ENCODE measurements at regions not wholly inside any gene's neighbourhood (a gene's known extent, or its start where the extent isn't known, plus 50 kb on each side); places are given as distances from the start of the nearest gene placed in this dataset.

DNA sequence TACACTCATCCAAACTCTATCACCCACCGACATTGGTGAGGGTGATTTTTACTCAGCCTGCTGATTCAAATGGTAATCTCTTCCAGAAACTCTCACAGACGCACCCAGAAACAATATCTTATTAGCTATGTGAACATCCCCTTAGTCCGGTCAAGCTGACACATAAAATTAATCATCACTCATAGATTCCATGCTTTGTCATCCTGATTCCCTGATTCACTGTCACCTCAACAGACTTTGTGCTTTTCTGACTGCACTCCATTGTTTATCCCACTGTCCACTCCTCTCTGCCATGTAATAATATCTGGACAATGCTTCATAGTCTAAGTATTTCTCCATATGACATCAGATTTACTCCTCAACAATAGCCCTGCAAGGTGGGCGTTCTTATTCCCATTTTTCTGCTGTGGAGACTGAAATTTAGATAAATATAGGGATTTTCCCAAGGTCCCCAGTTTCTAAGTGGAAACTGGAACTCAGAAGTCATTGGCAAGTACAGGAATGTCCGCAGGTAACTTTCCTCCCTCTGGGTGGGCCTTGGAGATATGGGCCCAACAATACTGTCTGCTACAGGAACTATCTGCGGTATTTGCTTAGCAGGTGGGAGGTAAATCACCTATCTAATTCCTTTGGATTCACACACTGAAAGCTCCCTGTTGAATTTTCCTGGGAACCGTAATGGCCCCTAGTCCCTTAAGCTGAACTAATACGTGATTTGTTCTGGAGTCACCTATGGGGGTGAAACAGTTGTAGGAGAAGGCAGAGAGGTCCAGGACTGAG lies 228.6 kb upstream of the BCOR start:
- in situ Hi-C loops (cut with HindIII; ENCODE audit: low sequenced_read_pairs) = no loop called here

DNA sequence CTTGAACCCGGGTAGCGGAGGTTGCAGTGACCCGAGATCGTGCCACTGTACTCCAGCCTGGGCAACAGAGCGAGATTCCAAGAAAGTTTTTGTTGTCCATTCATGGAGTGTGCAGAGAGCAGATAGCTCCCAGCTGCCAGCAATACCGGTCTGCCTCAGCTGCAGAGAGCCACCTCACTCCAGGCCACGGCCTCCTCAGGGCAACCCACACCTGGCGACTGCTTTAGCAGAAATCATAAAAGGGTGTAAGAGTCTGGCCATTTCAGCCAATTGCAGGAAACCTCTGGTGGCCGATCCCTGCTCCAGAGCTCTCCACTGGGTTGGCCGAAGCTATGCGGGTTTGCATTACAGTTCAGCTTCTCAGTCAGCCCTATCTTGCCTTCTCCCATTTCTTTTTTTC lies 227.4 kb upstream of the BCOR start:
- in situ Hi-C loops (cut with HindIII; ENCODE audit: low sequenced_read_pairs) = no loop called here

DNA sequence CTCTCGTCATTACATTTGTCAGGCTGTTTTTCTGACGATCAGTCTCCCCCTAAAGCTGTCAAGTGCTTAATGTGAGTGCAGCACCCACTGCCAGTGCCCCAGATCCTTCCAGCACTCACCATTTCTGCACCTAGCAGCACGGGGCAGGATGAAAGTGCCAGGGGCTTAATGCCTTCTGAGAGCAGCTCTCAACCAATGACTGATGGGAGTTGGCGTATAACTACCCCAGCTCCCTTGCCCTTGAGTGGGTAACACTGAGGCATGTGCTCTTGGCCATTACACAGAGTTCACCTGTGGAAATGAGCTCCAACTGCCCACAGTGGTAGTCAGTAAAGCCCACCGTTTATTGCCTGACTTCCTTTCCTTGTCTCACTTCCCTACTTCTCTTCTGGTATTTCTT lies 226.2 kb upstream of the BCOR start:
- in situ Hi-C loops (cut with HindIII; ENCODE audit: low sequenced_read_pairs) = no loop called here

DNA sequence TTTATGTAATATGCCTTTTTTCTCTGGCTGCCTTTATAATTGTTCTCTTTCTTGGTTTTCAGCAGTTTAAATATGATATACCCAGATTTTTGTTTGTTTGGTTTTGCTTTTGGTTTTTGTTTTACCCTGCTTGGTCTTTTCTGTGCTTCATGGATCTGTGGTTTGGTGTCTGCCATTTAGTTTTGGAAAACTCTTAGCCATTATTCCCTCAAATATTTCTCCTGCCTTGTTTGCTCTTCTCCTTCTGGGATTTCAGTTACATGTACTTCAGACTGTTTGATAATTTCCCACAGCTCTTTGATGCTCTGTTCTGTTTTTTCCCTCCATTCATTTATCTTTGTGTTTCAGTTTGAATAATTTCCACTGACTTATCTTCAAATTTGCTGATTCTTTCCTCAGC lies 223.1 kb upstream of the BCOR start:
- in situ Hi-C loops (cut with HindIII; ENCODE audit: low sequenced_read_pairs) = no loop called here

DNA sequence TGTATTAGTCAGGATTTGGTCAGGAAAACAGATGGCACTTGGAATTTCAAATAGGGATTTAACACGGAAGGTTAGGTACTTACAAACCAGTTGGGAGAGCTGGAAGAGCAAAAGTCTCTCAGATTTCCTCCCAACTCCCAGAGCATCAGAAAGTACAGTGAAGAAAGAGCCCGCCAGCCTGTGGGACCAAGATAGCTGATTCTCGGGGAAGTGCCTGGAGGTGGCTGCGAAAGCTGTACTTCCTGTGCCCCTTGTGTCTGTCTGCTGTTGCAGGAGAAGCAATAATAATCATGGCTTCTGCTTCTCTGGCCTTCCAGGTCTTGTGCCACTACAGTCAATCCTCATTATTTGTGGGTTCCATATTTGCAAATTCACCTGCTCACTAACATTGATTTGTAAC lies 221.0 kb upstream of the BCOR start:
- in situ Hi-C loops (cut with HindIII; ENCODE audit: low sequenced_read_pairs) = no loop called here

DNA sequence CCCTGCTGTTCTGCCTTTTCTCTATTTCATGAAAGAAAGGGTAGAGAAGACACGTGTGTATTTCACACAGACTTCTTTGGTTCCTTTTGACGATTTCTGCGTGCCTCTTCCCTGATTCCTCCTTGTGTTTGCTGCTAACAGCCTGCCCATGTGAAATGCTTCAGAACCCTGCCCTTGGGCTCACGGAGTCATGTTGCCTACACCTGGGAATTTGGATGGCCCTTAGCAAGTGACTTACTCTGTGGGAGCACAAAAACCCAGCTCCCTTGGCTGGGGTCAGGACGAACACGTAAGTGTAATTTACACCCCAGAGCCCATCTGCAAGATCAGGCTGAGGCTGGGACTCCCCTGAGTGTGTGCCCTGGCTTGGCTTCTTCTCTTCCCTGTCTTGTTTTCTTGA lies 220.3 kb upstream of the BCOR start:
- in situ Hi-C loops (cut with HindIII; ENCODE audit: low sequenced_read_pairs) = no loop called here

DNA sequence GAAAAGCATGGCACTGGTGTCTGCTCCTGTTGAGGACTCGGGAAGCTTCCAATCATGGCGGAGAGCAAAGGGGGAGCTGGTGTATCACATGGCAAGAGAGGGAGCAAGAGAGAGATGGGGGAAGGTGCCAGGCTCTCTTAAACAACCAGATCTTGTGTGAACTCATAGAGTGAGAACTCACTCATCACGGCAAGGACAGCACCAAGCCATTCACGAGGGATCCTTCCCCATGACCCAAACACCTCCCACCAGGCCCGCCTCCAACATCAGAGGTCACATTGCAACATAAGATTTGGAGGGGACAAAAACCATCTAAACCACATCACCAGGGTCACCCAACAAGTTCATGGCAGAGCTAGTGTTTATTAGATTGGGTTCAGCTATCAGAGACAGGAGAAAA lies 218.7 kb upstream of the BCOR start:
- in situ Hi-C loops (cut with HindIII; ENCODE audit: low sequenced_read_pairs) = no loop called here

DNA sequence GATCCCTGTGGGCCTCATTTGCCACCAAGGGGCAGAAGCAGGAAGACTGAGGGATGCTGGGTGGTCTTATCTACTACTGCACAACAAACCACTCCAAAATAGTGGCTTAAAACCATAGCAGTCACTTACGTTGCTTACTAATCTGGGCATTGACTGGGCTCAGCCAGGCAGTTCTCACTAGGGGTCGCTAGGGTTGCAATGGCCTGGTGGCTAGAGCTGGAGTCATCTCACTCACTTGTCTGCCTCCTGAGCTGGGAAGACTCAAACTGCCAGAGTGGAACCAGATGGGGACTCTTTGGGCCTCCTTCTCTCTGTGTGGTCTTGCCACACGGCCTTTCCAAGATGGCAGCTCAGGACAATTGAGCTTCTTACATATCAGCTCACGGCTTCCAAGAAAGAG lies 216.3 kb upstream of the BCOR start:
- in situ Hi-C loops (cut with HindIII; ENCODE audit: low sequenced_read_pairs) = no loop called here

DNA sequence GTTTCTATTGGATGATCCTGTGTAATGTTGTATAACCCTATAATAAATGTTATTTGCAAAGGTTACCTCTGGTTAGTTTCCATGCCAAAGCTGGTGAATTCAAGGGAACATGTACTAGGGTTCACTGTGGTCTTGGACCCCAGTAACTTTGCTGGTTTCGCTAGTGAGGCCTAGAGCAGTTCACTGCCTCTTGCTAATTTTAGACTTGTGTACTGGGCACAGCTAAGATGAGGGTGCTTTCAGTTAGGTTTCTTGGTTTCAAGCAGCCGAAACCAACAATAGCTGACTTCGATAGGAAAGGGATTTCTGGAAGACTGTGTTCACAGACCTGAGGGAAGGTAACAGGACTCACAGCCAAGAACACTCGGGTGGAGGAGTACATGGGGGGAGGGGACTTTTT lies 215.5 kb upstream of the BCOR start:
- in situ Hi-C loops (cut with HindIII; ENCODE audit: low sequenced_read_pairs) = no loop called here

DNA sequence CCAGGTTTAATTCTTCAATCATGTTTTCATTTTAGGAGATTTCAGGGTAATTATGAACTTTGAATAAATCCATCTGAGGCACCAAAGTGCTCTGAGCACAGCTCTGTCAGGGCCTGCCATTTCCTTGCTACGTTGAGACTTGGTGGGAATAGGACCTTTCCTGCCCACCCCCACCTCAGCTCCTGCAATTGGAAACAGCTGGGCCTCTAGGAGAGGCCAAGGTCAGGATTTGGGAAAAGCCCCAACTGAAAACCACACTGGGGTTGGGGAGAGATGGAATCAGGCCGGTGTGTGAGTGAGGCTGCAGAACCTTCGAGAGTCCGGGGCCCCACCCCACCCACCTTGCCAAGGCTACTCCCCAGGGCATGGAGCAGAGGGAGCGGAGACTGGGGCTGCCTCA lies 212.7 kb upstream of the BCOR start:
- in situ Hi-C loops (cut with HindIII; ENCODE audit: low sequenced_read_pairs) = no loop called here

DNA sequence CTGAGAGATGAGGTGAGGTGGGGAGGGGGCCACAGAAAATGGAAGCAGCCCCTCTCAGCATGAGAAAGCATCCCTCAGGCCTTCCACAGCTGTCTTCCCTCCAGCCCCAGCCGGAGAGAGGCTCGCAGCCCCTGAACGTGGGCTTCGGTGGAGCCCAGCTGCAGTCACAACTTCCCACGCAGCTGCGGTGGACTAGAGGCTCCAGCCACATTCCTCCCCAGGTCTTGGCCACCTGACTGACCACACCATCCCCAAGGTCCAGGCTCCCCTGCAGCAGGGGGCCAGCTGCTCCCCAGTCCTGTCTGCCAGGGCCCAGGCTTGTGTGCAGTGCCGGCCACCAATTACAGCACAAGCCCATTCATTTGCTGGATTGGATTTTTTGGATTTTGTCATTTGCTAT lies 212.3 kb upstream of the BCOR start:
- in situ Hi-C loops (cut with HindIII; ENCODE audit: low sequenced_read_pairs) = no loop called here

DNA sequence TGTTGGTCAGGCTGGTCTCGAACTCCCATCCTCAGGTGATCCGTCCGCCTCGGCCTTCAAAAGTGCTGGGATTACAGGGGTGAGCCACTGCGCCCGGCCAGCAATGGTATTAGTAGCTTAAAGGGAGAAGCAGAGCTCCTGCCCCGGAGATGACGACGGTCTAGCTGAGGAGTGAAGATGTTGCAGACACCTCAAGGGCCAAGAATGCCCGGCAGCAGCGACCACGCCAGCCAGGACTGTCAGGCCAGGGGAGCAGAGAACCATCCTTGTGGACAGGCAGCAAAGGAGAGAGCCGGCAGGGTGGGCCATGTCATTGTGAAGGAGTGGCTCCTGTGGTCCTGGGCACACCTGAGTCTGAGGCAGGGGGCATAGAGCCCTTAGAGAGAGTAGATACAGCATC lies 210.1 kb upstream of the BCOR start:
- in situ Hi-C loops (cut with HindIII; ENCODE audit: low sequenced_read_pairs) = no loop called here

DNA sequence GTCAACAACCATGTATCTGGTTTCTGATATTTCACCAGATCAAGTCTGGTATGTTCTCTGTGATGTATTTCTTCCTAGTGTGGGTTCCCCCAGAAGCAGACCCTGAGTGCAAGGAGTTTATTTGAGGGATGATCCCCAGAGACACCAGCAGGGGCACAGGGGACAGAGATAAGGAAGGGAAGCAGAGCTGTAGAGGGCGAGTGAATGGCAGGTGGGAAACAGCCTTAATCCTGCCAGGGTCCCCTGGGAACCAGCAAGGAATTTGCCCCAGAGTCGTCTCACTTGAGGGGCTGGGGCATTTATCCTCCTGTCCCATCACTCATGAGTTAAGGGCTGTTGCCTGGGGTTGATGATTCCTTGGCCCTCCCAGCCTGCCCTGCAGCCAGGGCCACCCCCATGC lies 206.4 kb upstream of the BCOR start:
- in situ Hi-C loops (cut with HindIII; ENCODE audit: low sequenced_read_pairs) = no loop called here

DNA sequence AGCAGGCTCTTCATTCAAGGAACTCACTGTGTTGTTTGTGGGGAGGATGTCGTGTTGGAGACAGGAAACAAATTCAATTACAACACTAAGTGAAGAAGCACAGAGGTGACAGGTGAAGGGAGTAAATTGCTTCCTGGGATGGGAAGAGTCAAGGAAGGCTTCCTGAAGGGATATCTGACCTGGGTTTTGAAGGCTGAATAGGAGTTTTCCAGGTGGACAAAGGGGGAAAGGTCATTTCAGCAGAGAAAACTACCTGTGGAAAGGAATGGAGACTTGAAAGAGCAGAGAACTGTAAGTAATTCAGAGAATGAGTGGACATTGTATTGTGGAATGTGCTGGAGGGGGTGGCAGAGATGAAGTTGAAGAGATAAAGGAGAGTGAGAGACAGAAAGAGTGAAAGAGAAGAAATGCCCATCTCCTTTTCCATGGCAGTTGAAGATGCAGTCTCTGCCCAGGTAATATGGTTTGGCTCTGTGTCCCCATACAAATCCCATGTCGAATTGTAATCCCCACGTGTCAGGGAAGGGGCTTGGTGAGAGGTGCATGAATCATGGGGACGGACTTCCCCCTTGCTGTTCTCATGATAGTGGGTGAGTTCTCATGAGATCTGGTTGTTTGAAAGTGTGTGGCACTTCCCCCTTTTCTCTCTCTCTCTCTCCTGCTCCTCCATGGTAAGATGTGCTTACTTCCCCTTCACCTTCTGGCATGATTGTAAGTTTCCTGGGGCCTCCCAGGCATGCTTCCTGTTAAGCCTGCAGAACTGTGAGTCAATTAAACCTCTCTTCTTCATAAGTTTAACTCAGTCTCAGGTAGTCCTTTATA lies 205.7 kb upstream of the BCOR start:
- in situ Hi-C loops (cut with HindIII; ENCODE audit: low sequenced_read_pairs) = no loop called here

DNA sequence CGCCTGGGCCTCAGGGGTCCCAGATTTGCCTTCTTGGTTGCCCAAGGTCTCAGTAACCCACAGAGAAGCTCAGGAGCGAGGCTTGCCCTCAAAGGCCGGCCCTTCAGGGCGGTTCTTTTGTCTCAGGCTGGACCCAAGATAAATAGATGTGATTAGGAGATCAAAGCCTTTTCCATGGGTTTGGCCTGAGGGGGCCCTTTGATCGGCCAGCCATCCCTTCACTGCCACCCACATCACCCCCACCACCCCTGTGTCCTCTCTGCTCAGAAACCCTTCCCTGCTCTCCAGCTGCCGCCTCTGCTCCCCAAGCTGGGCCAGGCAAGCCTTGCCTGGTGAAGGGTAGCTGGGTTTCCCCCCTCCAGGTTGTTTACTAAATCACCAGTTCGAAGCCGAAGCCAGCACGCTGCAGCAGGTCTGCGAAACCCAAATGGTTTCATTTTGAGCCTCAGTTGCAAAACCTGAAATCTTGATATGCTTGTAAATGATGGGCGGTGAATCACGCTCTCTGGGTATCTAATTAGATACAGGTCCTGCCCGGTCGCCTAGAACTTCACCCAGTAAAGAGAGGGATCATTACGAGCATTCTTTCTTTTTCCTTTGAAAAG lies 202.6 kb upstream of the BCOR start:
- in situ Hi-C loops (cut with HindIII; ENCODE audit: low sequenced_read_pairs) = no loop called here

DNA sequence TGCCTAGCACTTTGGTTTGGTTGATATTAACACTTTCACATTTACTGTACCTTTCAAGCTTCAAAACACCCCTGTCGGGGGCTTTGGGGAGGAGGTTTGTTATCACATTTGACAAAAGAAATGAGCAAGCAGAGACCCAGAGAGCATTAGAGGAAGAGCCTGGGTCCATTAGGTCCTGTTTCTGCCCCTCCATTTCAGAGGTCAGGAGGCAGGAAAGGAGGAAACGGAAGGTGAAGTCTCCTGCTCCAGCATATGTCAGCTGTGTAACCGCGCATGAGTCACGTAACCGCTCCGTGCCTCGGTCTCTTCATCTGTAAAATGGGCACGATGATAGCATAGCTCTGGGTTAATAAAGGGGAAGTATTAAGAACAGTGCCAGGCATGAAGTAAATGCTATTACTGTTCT lies 201.9 kb upstream of the BCOR start:
- in situ Hi-C loops (cut with HindIII; ENCODE audit: low sequenced_read_pairs) = loop anchor here (5.0 kb wide), 2 partner anchors 97 to 103 kb away; no protein-coding TSS in a partner anchor

DNA sequence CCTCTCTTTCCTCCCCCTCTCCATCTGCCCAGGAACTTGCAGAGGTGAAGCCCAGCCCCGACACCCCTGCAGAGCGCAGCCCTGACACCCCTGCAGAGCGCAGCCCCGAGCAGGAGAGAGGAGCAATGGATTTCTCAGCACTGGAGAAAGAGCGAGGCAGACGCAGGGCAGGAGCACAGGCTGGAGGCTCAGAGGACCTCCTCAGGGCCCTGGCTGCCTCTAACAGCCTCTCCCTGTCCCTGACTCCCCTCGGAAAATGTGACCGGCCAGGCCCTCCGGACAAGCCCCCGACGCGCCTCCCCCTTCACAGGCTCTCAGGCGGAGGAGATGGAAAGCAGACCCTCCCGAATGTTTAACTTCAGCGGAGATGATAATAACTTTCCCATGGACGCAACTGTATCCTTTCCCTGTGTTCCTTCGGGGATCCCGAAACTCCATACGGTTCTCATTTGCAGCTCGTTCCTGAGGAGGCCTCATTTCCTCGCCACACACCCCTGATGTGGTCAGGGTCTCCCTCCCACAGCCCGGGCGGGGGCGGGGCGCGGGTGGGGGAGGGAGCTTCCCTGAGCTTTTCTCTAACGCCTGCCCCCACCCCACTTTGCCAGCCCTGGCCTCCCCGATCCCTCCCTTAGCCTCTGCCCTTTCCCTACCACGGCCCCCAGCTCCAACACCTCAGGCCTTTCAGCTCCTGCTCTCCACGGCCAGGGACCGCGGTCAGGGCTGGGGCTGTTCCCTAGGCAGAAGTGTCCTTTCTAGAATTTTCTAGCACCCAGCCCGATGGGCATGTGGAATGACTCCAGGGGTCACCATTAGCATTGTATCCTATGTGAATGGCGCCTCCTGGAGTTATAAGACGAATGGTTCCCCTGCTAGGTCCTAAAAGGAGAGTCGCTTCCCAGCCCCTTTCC lies 201.1 kb upstream of the BCOR start:
- in situ Hi-C loops (cut with HindIII; ENCODE audit: low sequenced_read_pairs) = loop anchor here (5.0 kb wide), 2 partner anchors 97 to 103 kb away; no protein-coding TSS in a partner anchor

DNA sequence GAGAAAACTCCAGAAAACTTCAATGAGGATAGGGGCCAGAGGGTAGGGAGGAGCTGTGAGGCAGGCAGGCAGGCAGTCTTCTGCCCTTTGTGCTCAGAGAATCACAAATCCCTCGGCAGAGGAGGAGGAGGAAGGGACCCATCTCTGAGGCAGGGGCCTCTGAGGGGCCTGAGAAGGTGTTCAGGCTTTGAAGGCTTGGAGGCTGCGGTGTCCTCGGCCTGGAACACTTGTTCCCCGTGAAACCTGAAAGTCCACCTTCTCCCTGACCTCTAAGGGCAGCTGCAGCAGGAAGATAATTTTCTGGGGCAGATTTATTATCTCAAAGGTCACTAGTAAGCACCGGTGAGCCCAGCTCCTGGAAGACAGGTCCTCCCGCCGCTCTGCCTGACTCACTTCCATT lies 200.3 kb upstream of the BCOR start:
- in situ Hi-C loops (cut with HindIII; ENCODE audit: low sequenced_read_pairs) = loop anchor here (5.0 kb wide), 2 partner anchors 96 to 104 kb away; no protein-coding TSS in a partner anchor

DNA sequence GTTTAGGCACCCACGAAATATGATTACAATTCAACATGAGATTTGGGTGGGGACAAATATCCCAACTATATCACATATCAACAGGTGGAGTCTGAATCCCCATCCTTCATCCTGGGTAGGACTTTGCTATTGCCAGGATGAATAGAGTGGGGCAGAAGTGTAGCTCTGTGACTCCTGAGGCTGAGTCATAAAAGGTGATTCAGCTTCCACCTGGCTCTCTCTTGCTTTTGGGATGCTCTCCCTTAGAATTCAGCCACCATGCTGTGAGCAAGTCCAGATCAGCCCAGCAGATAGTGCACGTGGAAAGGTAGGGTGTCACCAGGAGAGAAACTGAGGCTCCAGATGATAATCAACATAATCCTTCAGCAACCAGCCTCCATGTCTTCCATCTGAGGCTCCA lies 193.8 kb upstream of the BCOR start:
- in situ Hi-C loops (cut with HindIII; ENCODE audit: low sequenced_read_pairs) = no loop called here

DNA sequence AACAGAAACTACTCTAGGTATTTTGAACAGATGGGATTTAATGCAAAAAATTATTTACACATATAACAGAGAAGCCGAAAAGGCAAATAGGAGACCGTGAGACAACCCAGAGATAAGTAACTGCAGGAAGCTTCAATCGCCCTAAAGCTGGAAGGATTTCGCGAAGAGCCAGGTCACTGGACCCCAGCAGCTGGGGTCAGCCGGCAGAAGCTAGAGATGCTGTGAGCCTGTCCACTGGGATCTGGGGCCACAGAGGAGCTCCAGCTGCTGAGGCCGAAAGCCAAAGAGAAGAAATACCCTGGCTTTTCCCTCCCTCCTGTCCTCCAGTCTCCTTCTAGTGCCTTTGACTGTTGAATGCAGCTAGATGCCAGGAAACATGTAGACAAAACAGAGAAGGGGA lies 192.8 kb upstream of the BCOR start:
- in situ Hi-C loops (cut with HindIII; ENCODE audit: low sequenced_read_pairs) = no loop called here

DNA sequence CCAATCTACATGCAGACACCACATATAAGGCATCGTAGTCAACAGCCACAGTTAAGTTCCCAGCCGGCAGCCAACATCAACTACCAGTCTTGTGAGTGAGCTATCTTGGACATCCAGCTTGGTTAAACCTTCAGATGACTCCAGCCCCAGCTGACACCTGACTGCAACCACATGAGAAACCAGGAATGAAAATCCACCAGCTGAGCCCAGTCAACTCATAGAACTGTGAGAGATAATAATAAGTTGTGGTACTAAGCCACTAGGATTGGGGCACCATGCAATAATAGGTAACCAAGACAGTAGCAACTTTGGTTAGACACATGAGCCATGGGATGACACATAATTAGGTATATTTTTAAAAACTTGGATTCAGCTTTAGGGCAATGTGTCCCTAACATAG lies 188.1 kb upstream of the BCOR start:
- in situ Hi-C loops (cut with HindIII; ENCODE audit: low sequenced_read_pairs) = no loop called here
